HUDEP-2 (cell line): ENCODE measurements at regions not wholly inside any gene's neighbourhood (a gene's known extent, or its start where the extent isn't known, plus 50 kb on each side); places are given as distances from the start of the nearest gene placed in this dataset.

Experiments used
- DNase-seq, 76 experiments: peaks; one replicate each; lab custom pipeline; 2025; ENCODE audit not compliant: unreplicated experiment in 76 of 76; lab: John Stamatoyannopoulos, UW

- DNase-seq = no peak
Measured at GRCh38 chr3:31274326-31275024, 258.2 kb upstream of the STT3B start.

GRCh38 chr3:31275038-31275572 is 257.6 kb upstream of the STT3B start:
- no peak for DNase-seq

- DNase-seq = no peak
Measured at GRCh38 chr3:31275583-31275982, 257.1 kb upstream of the STT3B start.

GRCh38 chr3:31277582-31277981 is 255.1 kb upstream of the STT3B start:
- DNase-seq = no peak

GRCh38 chr3:31278532-31278931 is 254.2 kb upstream of the STT3B start:
- DNase-seq = no peak

- DNase-seq = no peak
Measured at GRCh38 chr3:31284776-31285175, 247.9 kb upstream of the STT3B start.

GRCh38 chr3:31285833-31286486 is 246.8 kb upstream of the STT3B start:
- DNase-seq = no peak

- no peak for DNase-seq
Measured at GRCh38 chr3:31288224-31288623, 244.5 kb upstream of the STT3B start.

- DNase-seq = peak in 1 of 76 experiments; percentile 3
Measured at GRCh38 chr3:31288641-31289100, 244.1 kb upstream of the STT3B start.

GRCh38 chr3:31289584-31289983 is 243.1 kb upstream of the STT3B start:
- no peak for DNase-seq

- no peak for DNase-seq
Measured at GRCh38 chr3:31290046-31290445, 242.7 kb upstream of the STT3B start.

GRCh38 chr3:31291818-31292217 is 240.9 kb upstream of the STT3B start:
- DNase-seq = no peak

GRCh38 chr3:31294430-31295149 is 238.1 kb upstream of the STT3B start:
- DNase-seq = no peak

GRCh38 chr3:31295150-31295765 is 237.5 kb upstream of the STT3B start:
- DNase-seq = no peak

- no peak for DNase-seq
Measured at GRCh38 chr3:31297726-31298298, 234.9 kb upstream of the STT3B start.

GRCh38 chr3:31300456-31301443 is 232.0 kb upstream of the STT3B start:
- no peak for DNase-seq

- DNase-seq = no peak
Measured at GRCh38 chr3:31302343-31302742, 230.4 kb upstream of the STT3B start.

- DNase-seq = no peak
Measured at GRCh38 chr3:31305340-31305739, 227.4 kb upstream of the STT3B start.

GRCh38 chr3:31307131-31307785 is 225.5 kb upstream of the STT3B start:
- no peak for DNase-seq
